ENCODE measurements at regions not wholly inside any gene's neighbourhood (a gene's known extent, or its start where the extent isn't known, plus 50 kb on each side); places are given as distances from the start of the nearest gene placed in this dataset.

DNA sequence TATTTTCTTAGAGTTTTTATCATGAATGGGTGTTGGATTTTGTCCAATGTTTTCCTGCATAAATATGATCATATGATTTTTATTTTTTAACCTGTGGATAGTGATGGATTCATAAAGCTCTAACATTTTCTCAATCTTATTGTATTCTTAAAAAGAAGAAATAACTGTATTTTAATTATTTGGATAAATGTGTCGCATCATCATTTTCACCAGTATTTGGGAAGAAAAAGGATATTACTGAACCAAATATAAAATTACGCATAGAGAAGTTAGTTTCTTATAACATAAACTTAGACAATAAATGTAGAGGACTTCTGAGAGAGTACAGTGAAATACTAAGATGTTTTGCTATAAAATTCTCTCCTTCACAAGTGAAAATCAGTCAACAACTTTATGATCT, 126.0 kb upstream of the CHST9 start:
- Histone ChIP-seq H3K9me2 (ENCODE audit: insufficient read depth) (no peaks in the 10 kb centered on the region), H4K20me1 (ENCODE audit: insufficient read depth) (no peaks in the 10 kb centered on the region), H3K9me3 (ENCODE audit: control insufficient read depth in 1 of 2, insufficient read depth in 1 of 2, low read depth in 1 of 2, low read length in 2 of 2) (no peaks in the 10 kb centered on the region), H3K36me3 (ENCODE audit: control insufficient read depth in 1 of 2, insufficient read depth in 2 of 2, low read length in 2 of 2) (no peaks in the 10 kb centered on the region), H3K9ac (ENCODE audit: low read length) (no peak overlapping the region), H2AFZ (ENCODE audit: low read depth, low read length, poor library complexity, severe bottlenecking) (no peak overlapping the region), H3K4me1 (ENCODE audit: control insufficient read depth in 1 of 2, insufficient read depth in 2 of 2, low read length in 2 of 2) (no peaks in the 10 kb centered on the region), H3K27ac (ENCODE audit: low read depth, low read length) (no peak overlapping the region), H3K27me3 (ENCODE audit: insufficient read depth, low read length) (no peaks in the 10 kb centered on the region), H3K79me2 (ENCODE audit: insufficient read depth, low read length) (no peaks in the 10 kb centered on the region), H3K4me2 (ENCODE audit: low read length) (no peak overlapping the region), H3K4me3 (replicated peaks in 1 of 2; ENCODE audit: low read depth in 1 of 2, low read length in 2 of 2) (no peak overlapping the region)
- intact Hi-C loops (cut with micrococcal nuclease), result no loop called here
- no peak for TF ChIP-seq SP1 (IDR thresholded peaks at IDR 0.05; ENCODE audit: low read depth)
- TF ChIP-seq EZH2 (IDR thresholded peaks at IDR 0.05), result no peak
- TF ChIP-seq JUND (IDR thresholded peaks at IDR 0.05), result no peak
- TF ChIP-seq, protein P1, sequence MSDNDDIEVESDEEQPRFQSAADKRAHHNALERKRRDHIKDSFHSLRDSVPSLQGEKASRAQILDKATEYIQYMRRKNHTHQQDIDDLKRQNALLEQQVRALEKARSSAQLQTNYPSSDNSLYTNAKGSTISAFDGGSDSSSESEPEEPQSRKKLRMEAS (IDR thresholded peaks at IDR 0.05), result no peak
- no peak for TF ChIP-seq CBX3 (IDR thresholded peaks at IDR 0.05; ENCODE audit: low read depth)
- no peak for TF ChIP-seq SIN3A (IDR thresholded peaks at IDR 0.05; ENCODE audit: low read depth)
- no peak for TF ChIP-seq RAD21 (IDR thresholded peaks at IDR 0.05; ENCODE audit: low read depth)
- no peak for TF ChIP-seq POLR2AphosphoS5 (IDR thresholded peaks at IDR 0.05; ENCODE audit: low read depth, low read length)
- TF ChIP-seq ZNF274 (IDR thresholded peaks at IDR 0.05; ENCODE audit: low read depth, low read length), result no peak
- TF ChIP-seq POLR2A (IDR thresholded peaks at IDR 0.05; ENCODE audit: borderline replicate concordance, extremely low read depth, insufficient read depth, insufficient read length), result no peak
- TF ChIP-seq, protein P2, sequence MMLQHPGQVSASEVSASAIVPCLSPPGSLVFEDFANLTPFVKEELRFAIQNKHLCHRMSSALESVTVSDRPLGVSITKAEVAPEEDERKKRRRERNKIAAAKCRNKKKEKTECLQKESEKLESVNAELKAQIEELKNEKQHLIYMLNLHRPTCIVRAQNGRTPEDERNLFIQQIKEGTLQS (IDR thresholded peaks at IDR 0.05), result no peak
- no peak for TF ChIP-seq TCF7L2 (IDR thresholded peaks at IDR 0.05; ENCODE audit: borderline replicate concordance, extremely low read depth, insufficient read depth, insufficient read length)
- no peak for TF ChIP-seq FOSL1 (IDR thresholded peaks at IDR 0.05; ENCODE audit: low read depth)
- TF ChIP-seq, protein P3, sequence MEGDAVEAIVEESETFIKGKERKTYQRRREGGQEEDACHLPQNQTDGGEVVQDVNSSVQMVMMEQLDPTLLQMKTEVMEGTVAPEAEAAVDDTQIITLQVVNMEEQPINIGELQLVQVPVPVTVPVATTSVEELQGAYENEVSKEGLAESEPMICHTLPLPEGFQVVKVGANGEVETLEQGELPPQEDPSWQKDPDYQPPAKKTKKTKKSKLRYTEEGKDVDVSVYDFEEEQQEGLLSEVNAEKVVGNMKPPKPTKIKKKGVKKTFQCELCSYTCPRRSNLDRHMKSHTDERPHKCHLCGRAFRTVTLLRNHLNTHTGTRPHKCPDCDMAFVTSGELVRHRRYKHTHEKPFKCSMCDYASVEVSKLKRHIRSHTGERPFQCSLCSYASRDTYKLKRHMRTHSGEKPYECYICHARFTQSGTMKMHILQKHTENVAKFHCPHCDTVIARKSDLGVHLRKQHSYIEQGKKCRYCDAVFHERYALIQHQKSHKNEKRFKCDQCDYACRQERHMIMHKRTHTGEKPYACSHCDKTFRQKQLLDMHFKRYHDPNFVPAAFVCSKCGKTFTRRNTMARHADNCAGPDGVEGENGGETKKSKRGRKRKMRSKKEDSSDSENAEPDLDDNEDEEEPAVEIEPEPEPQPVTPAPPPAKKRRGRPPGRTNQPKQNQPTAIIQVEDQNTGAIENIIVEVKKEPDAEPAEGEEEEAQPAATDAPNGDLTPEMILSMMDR (IDR thresholded peaks at IDR 0.05 in 2 of 3, conservative IDR thresholded peaks at IDR 0.05 in 1 of 3; ENCODE audit: borderline replicate concordance in 1 of 3, insufficient read depth in 1 of 3, low read depth in 2 of 3, low read length in 2 of 3), result no peak
- ChIA-PET CTCF (no interaction called here), POLR2A (no interaction called here), RAD21 (ENCODE audit: low non-redundant PET in 1 of 2, low total read pairs in 2 of 2, uncharacterized antibody in 2 of 2, unreplicated experiment in 2 of 2) (no interaction called here)
- no TSS peak for BruUV-seq (replicated peaks)
- ATAC-seq (no peak), DNase-seq (ENCODE audit: low read depth, low spot score) (no peak)

Measured in HCT116 (cell line).